Peyer's patch (tissue), 4 donors: ENCODE measurements at regions not wholly inside any gene's neighbourhood (a gene's known extent, or its start where the extent isn't known, plus 50 kb on each side); places are given as distances from the start of the nearest gene placed in this dataset.

Experiments used
- DNase-seq, 3 donors: peaks; one replicate each; pipeline ENCODE4 v3.0.0-alpha.2; 2017 to 2019
- H3K27ac ChIP-seq, 4 donors: fragments of 200-600 bp; sonication (generic); one replicate each; pipeline ENCODE4 v1.5.1; 2016 to 2019
- H3K27me3 ChIP-seq, 2 donors: fragments of 200-600 bp; sonication (generic); one replicate each; pipeline ENCODE4 v1.5.1; 2019
- H3K36me3 ChIP-seq, 3 donors: fragments of 200-600 bp; sonication (generic); one replicate each; pipeline ENCODE4 v1.5.1; 2016 to 2019
- H3K4me1 ChIP-seq, 4 donors: fragments of 200-600 bp; sonication (generic); one replicate each; pipeline ENCODE4 v1.5.1; 2016 to 2019
- H3K4me3 ChIP-seq, 4 donors: fragments of 200-600 bp; sonication (generic); 1 replicate in 3 of 4; 2 replicates in 1 of 4; pipeline ENCODE4 v1.5.1; 2016 to 2019; ENCODE audit warnings: mild to moderate bottlenecking in 1 of 4
- H3K9me3 ChIP-seq, 4 donors: fragments of 200-600 bp; sonication (generic); one replicate each; pipeline ENCODE4 v1.5.1; 2016 to 2019; ENCODE audit warnings: mild to moderate bottlenecking in 1 of 4
- POLR2A ChIP-seq, 2 donors: fragments of 450-650 bp; IDR thresholded peaks; one replicate each; pipeline ENCODE4 v1.5.1; 2017; ENCODE audit warnings: antibody characterized with exemption in 2 of 2, mild to moderate bottlenecking in 2 of 2, moderate library complexity in 2 of 2
- small RNA-seq, 2 donors: library from RNA; depleted of rRNA; stranded (forward); fragments of <200 nt; gene quantifications; one replicate each; pipeline ENCODE3, GENCODE V24; 2016
- TF ChIP-seq, protein P1 (sequence below), 6 experiments: fragments of 450-650 bp in 4 of 6; fragments of 200-600 bp in 2 of 6; sonication (generic) in 1 of 6; IDR thresholded peaks; one replicate each; pipeline ENCODE4 v1.5.1; 2017 to 2019; ENCODE audit warnings: antibody characterized with exemption in 6 of 6, mild to moderate bottlenecking in 3 of 6, moderate library complexity in 1 of 6

DNA sequence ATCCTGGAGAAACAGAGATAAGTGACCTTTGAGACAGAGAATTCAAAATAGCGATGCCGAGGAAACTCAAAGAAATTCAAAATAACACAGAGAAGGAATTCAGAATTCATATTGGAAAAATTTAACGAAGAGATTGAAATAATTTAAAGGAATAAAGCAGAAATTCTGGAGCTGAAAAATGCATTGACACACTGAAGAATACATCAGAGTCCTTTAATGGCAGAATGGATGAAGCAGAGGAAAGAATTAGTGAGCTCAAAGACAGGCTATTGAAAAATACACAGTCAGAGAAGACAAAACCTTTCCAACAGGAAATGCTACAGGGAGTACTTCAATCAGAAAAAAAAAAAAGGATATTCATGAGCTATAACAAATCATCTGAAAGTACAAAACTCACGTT, 185.8 kb downstream of the PARM1 start:
- no peaks in the 10 kb centered on the region for H3K9me3 ChIP-seq
- no peak for TF ChIP-seq POLR2A (IDR thresholded peaks at IDR 0.05)
- H3K4me1 ChIP-seq: no peaks in the 10 kb centered on the region
- H3K4me3 ChIP-seq: no peak overlapping the region
- H3K27me3 ChIP-seq: no peaks in the 10 kb centered on the region
- no peak for DNase-seq
- H3K36me3 ChIP-seq: no peaks in the 10 kb centered on the region
- H3K27ac ChIP-seq: no peak overlapping the region

DNA sequence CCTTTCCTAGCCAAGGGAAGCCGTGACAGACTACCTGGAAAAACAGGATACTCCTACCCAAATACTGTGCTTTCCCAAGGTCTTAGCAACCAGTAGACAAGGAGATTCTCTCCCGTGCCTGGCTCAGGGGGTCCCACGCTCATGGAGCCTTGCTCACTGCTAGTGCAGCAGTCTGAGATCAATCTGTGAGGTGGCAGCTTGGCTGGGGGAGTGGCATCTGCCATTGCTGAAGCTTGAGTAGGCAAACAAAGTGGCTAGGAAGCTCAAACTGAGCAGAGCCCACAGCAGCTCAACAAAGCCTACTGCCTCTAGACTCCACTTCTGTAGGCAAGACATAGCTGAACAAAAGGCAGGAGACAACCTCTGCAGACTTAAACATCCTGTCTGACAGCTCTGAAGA, 177.1 kb downstream of the PARM1 start:
- no peak for DNase-seq
- Histone ChIP-seq H3K4me1 (no peaks in the 10 kb centered on the region), H3K27me3 (no peaks in the 10 kb centered on the region), H3K27ac (no peak overlapping the region), H3K4me3 (no peak overlapping the region), H3K36me3 (no peaks in the 10 kb centered on the region), H3K9me3 (no peaks in the 10 kb centered on the region)
- TF ChIP-seq, protein P1, sequence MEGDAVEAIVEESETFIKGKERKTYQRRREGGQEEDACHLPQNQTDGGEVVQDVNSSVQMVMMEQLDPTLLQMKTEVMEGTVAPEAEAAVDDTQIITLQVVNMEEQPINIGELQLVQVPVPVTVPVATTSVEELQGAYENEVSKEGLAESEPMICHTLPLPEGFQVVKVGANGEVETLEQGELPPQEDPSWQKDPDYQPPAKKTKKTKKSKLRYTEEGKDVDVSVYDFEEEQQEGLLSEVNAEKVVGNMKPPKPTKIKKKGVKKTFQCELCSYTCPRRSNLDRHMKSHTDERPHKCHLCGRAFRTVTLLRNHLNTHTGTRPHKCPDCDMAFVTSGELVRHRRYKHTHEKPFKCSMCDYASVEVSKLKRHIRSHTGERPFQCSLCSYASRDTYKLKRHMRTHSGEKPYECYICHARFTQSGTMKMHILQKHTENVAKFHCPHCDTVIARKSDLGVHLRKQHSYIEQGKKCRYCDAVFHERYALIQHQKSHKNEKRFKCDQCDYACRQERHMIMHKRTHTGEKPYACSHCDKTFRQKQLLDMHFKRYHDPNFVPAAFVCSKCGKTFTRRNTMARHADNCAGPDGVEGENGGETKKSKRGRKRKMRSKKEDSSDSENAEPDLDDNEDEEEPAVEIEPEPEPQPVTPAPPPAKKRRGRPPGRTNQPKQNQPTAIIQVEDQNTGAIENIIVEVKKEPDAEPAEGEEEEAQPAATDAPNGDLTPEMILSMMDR (IDR thresholded peaks at IDR 0.05): no peak
- TF ChIP-seq POLR2A (IDR thresholded peaks at IDR 0.05): no peak

DNA sequence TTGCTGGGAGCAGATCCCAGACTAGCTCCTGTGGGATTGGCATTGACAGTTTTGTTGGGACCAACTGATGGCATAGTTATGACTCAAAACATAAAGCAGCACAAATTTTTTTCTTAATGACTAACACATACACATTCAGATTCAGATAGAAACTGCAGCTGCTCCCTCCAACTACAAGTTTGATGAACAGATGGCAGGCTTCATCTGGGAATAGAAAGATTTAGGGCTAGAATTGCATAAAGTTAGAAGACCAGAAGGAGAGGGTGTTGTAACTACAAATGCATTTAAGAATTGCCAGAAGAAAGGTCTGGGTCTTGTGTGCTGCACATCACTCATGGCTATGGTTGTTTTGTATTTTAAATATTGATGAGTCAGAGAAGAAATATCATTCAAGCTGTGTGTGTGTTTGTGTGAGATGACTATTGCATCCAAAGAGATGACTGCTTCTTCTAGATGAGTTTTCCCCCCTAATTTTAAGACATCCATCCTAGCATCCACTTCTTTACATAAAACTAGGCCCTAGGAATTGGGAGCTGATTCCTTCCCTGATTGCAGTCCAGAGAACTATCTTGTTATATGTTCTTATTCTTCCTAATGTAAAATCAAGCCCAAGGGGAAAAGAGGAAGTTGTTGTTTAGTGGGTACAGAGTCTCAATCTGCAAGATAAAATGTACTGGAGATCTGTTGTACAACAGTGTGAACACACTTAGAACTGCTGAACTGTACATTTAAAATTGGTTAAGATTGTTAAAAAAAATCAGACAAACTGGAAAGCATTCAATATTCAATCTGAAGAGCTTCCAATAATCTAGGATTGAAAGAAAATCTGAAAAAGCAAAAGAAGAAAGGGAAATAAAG, 175.1 kb downstream of the PARM1 start:
- no peaks in the 10 kb centered on the region for H3K27me3 ChIP-seq
- no peak overlapping the region for H3K4me3 ChIP-seq
- peak overlapping the region in 1 of 4 donors; percentile 3 for H3K27ac ChIP-seq
- no peaks in the 10 kb centered on the region for H3K4me1 ChIP-seq
- H3K36me3 ChIP-seq: no peaks in the 10 kb centered on the region
- DNase-seq: no peak
- H3K9me3 ChIP-seq: no peaks in the 10 kb centered on the region
- TF ChIP-seq, protein P1 (IDR thresholded peaks at IDR 0.05): no peak
- no peak for TF ChIP-seq POLR2A (IDR thresholded peaks at IDR 0.05)

DNA sequence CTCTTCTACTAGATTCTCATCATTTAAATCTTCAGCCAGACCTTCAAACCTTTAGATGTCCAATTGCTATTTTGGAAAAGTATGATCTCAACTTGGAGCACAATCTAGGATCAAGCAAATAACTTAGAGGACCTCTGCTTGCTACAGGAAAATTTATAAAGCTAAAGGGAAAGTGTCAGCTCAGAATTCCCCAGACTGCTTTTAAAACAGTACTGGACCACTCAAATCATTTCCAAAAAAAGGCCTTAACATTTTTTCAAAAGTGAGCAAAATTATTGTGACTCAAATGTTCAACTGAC, 169.8 kb downstream of the PARM1 start:
- TF ChIP-seq, protein P1 (IDR thresholded peaks at IDR 0.05): no peak
- no peak for TF ChIP-seq POLR2A (IDR thresholded peaks at IDR 0.05)
- H3K4me1 ChIP-seq: no peaks in the 10 kb centered on the region
- H3K27ac ChIP-seq: no peak overlapping the region
- no peaks in the 10 kb centered on the region for H3K27me3 ChIP-seq
- no peaks in the 10 kb centered on the region for H3K36me3 ChIP-seq
- no peaks in the 10 kb centered on the region for H3K9me3 ChIP-seq
- no peak for DNase-seq
- H3K4me3 ChIP-seq: no peak overlapping the region

DNA sequence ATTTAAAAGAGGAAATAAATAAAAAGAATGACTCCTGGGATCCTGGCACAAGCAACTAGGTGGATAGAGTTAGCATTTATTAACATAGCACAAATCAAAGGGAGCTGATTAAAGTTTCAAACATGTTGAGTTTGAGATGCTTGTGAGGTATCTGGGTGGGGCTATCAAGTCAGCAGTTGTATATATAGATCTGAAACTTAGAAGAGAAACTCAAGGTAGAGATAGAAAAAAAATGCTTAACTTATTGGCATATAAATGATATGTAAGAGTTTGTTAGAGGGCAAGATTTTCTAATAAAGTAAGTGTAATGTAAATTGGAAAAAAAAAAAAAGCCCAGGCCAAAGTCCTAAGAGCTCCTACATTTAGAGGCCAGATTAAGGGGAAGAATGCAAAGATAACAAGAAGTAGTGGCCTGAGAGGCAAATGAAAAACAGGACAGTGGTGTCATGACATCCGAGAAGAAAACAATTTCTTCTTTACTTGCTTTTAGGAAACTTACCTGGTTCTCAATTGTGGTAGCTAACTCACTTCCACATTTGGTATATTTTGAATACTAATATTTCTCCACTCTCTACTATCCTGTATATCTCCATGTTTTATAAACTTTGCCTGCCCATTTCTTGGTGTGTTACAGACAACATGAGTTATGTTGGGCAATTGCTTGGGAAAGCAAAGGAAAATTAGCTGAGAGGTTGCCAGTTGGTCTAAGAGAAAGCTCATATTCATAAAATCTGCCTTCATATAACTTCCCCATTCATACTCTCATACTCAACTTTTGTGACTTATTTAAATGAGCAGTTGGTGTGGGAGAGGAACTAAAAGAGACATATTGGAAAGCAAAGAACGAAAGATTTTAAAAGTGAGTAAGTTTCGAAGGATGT, 169.2 kb downstream of the PARM1 start:
- Histone ChIP-seq H3K9me3 (no peaks in the 10 kb centered on the region), H3K27me3 (no peaks in the 10 kb centered on the region), H3K27ac (no peak overlapping the region), H3K4me1 (no peaks in the 10 kb centered on the region), H3K36me3 (no peaks in the 10 kb centered on the region), H3K4me3 (no peak overlapping the region)
- TF ChIP-seq, protein P1 (IDR thresholded peaks at IDR 0.05): no peak
- TF ChIP-seq POLR2A (IDR thresholded peaks at IDR 0.05): no peak
- no peak for DNase-seq

Small RNA genes in the stretch of these regions (small RNA-seq; reads per million reads assigned to genes)
- gene AC093870.1: 0 reads per million in 2 donors
